GM18508 (cell line): ENCODE measurements at regions not wholly inside any gene's neighbourhood (a gene's known extent, or its start where the extent isn't known, plus 50 kb on each side); places are given as distances from the start of the nearest gene placed in this dataset.

Experiments used
- ATAC-seq: cut with Tn5 transposase; IDR thresholded peaks from one replicate; pipeline ENCODE4 v1.9.1; 2021; ENCODE audit warnings: moderate number of reproducible peaks; ENCODE audit not compliant: insufficient read depth, unreplicated experiment

DNA sequence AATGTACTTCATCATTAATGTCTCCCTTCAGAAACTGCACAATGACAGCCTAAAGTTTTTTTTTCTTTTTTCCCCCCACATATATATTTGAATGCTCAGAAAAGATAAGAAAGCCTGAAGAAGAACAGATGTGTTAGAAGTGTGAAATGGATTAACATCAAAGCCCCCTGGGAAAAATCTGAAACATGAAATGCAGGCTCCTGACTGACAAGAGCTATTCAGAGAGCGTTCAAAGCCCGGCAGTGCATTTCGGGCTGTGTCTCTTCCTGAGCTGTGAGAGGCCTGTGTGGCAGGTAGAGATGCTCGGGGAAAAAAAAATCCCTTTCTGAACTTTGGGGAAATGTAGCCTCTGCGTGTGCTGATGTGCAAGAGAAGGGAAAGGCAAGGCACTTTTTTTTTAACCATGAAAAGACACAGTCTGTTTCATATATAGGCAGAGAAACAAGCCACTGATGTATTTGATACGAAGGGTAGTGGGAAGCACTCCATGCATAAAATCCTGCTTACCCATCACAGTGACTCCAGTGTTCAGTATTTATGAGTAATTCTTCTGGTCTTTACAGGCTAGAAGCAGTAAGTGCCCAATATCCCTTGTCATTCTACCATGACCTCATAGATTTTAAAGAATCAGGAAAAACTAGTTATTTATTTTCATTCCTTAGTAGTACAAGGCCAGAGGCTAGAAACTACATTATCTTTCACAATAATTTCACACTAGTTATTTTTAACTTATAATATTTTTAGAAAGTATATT, 1574.2 kb upstream of the PIK3C3 start:
- no peak for ATAC-seq

DNA sequence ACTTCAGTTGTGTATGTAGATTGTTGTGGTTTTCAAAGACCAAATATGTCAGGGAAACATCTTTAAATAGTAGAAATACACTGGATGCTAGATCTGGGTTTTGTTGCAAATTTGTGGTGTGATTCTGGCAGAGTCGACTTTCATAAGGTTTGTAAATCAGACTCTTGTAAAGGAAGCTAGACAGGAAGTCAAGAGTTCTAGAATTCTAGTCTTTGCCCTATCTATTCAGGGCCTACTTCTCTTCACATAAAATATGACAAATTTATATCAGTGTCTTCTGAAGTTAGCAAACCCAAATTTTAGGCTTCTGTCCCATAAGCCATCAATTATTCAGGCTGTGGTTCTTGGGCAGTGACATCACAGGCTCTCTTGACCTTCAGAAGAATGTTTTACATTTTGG, 1579.2 kb upstream of the PIK3C3 start:
- ATAC-seq, result no peak

DNA sequence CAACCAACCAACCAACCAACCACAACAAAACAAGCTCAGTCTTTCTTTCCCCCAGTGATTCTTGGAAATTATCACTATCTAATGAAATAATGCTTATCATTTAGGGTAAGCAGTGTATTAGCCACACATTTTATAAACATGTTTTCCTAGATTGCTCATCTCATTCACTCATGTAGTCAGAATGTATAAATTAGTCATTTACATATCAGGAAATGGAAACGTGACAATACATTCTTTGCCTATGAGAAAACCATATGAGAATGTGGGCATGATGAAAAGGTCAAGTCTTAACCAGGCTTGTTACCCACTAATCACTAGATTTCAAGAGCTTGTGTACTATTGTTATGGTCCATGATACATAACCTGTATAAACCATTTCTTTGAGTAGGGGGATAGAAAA, 1583.4 kb upstream of the PIK3C3 start:
- ATAC-seq, result no peak

DNA sequence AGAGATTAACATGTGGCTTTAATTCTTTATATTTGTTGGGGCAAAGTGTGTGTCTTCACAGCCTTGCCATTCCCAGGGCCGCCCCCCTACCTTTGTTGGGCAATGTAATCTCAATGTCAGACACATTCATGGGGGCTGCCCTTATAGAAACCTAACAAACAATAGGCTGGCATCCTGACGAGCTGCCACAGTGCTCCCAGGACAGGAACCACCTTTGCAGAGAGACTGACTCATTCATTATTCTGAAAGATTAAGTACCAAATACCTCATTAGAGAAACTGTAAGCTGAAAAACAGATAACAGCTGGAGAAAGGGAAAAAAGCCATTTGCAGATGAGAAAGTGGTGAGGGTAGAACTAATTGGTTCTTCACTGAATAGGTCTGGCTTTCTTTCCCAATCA, 1587.5 kb upstream of the PIK3C3 start:
- no peak for ATAC-seq

DNA sequence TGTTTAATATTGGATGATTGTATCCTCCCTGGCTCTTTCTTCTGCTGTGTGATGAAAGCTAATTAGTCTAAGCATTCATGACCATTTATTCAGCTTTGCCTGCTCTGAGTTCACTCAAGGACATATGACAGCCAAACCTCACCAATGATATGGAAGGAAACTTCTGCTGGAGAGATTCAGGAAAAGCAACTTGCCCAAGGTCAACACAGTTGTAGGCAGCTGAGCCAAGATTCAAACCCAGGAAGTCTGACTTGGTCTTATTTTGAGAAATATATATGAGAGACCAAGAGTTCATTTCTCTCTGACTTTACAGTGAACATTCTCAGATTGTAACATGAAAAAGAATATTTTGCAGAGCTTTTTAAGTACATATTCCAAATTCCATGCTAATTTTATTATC, 1588.5 kb upstream of the PIK3C3 start:
- ATAC-seq, result no peak

DNA sequence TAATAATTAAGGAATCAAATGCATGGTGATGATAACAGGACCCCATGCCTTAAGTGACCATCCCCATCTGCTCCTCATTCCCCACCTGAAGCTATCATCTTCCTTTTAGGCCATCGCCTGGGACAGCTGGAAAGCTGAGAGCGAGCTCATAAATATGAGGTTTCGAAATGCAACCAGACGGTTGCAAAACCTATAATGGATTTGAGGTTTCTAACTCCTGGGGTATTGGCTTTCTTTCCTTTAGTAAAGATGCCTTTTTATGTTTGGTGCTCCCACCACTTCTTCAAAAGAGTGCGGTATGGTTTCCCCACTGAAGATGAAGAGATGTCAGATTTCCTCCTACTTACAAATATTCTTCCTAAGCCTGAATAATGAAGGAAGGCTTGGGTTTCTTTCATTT, 1589.5 kb upstream of the PIK3C3 start:
- no peak for ATAC-seq

DNA sequence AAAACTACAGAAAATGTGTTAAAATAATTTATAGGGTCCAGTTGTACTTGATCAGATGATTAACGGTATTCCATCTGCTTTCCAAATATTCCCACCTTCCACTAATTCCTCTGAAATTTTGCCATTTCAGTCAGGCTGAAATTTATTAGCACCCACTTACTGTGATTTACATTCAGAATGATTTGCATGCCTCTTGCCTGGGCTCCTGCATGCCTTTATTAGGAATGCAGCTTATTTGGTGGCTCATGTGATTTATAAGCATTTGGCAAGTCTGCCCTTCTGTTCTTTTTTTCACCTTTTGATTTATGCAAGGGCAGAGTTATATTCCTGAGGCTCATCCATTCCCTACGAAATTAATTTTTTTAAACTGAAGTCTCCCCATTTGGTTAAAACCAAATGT, 1594.5 kb upstream of the PIK3C3 start:
- ATAC-seq, result no peak

DNA sequence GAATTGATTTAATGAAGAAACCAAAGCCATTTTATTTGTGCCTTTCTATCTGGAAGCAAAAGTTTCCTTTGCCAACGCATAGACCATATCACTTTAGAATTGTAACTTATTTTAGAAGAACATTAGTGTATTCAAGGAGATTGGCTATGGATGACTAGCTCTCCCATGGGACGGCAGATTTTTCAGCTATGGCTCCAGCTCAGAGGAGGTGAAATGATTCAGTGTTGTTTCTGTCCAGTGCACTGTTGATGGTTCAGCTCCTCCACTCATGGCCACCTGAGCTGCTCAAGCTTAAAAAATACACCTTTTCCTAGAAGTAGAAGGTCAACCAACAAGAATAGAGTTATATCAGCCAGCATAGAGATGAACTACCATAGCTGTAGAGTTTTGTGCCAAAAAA, 1597.5 kb upstream of the PIK3C3 start:
- ATAC-seq, result no peak

DNA sequence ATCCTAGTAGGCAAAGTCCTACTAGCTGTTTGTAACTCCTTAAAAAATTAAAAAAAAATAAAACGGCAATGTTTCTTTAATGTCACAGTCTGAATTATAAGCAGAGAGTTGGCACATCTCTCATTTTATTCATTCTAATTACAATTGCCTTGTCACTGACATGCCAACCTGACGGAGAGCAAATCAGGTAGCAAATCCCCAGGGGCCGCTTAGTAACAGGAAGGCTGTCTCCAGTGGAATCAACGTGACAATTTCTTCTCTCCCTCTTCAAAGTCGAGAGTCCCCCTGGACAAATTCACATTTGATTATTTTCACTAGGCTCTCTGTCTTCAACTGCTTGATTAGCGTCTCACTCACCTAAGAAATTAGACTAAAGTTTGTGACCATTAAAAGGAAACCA, 1598.9 kb upstream of the PIK3C3 start:
- no peak for ATAC-seq

DNA sequence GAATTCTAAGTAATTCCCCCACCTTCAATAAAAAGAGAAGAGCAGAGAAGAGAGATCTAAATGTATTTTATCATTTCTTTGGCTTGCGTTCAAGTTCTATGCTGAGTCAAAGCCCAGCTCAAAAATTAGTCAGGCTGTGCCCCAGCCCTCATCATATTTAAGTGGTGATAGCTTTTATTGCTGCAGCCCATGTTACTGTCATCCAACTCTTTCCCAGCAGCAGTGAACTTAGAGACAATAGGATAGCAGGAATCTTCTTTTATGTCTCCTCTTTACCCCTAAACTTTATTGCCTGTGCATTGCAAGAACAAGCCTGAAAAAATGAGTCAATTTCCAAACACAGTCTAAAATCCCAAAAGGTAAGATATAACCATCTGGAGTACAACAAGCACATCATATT, 1599.3 kb upstream of the PIK3C3 start:
- no peak for ATAC-seq

DNA sequence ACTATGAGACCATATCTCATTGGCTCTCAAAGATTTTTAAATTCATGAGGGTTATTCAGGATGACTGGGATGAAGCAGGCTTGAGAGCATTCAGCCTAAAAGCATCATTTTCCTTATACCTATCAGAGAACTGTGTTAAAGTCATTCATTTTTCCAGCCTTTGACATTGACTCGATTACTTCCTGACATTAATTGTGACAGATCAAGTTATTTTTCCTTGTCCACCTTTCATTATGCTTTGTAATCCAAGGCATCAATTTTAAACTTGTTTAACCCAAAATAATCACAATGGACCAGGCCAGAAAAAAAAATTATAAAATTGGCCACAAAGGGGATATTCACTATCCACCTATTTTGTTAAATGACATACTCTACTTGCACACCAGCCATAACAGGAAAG, 1606.8 kb upstream of the PIK3C3 start:
- no peak for ATAC-seq

DNA sequence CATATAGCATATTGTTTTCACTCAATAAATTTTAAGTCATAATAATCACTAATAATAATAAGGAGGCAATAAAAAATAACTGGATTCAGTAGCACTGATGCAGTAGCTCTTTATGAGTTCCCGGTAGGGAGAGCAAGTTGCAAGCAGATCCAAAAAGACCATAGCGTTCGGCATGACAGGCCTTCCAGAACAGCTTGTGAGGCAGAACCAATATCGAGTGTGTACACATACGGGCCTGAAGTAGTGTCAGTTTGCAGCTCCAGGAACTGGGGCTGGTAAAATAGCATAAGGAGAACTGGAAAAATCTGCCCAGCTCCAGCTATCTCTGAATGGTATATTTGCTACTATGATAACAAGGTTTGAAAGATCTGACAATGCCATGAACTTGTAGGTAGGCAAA, 1607.8 kb upstream of the PIK3C3 start:
- no peak for ATAC-seq

DNA sequence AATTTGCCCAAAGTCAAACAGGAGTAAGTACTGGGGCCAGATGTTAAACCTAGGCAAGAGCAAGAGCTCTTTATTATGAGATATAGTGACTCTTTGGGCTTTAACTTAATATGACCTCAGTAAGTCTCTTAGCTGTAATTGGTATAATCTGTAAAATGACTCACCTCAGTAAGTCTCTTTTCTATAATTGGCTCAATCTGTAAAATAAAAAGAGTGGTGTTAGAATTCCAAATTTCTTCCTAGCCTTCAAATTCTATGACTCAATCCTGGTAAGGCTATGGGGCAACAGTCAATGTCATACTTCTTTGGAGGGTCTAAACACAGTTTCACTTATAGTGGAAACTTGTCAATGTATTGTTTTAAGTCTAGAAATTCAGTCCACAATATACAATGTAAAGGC, 1608.9 kb upstream of the PIK3C3 start:
- ATAC-seq, result no peak

DNA sequence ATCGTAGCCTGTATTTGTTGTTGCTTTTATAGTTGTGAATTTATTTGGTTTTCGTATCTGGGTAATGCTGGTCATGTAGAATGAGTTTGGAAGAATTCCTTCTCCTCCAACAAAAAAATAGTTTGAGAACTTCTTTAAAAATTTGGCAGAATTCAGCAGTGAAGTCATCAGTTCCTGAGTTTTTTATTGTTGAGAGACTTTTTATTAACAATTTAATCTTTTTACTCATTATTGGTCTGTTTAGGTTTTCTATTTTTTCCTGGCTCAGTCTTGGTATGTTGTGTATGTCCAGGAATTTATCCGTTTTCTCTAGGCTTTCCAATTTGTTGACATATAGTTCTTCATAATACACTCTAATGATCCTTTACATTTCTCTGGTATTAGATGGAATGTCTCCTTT, 1613.3 kb upstream of the PIK3C3 start:
- ATAC-seq, result no peak

DNA sequence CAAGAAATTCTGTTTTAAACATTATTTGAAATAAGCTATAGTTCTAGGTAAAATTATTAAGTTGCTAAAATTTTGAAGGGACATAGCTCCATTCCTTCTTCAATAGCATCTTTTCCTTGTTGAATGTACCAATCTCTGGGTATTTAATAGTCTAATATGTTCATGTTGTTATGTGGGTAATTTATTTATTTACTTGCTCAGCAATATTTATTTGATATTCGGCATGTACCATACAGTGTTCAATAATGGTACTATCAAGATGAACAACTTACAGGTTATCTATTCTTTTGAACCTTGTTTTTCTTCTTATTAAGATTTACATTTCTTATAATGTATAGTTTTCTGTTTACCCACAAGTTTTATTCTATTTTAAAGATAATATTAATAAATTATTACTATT, 1616.8 kb upstream of the PIK3C3 start:
- no peak for ATAC-seq

DNA sequence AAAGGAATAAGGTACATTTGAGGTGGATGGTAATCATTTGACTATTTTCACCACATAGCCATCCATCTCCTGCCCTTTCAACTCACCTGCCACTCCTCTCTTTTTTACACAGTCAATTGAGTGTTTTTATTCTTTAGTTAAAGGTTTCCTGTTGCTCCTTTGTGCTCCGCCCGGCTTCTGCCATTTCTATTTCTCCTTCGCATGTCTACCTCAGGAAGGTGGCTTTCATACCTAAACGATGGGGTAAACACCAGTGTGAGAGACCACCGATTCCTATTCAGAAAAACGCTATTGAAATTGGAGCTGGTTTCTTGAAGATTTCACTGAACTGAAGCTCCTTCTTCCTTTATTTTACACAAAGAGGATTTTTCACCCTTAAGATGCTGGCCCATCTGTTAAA, 1628.0 kb upstream of the PIK3C3 start:
- no peak for ATAC-seq

DNA sequence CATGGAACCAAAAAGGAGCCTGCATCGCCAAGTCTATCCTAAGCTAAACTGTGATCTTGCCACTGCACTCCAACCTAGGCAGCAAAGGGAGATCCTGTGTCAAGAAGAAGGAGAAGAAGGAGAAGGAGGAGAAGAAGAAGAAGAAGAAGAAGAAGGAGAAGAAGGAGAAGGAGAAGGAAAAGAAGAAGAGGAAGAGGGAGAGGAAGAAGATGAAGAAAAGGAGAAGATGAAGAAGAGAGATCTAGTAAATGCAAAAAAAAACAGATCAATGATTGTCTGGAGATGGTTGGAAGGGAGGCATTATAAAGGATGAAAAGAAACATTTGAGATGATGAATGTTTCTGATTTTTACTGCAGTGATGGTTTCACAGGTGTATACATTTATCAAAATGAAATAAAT, 1629.0 kb upstream of the PIK3C3 start:
- no peak for ATAC-seq

DNA sequence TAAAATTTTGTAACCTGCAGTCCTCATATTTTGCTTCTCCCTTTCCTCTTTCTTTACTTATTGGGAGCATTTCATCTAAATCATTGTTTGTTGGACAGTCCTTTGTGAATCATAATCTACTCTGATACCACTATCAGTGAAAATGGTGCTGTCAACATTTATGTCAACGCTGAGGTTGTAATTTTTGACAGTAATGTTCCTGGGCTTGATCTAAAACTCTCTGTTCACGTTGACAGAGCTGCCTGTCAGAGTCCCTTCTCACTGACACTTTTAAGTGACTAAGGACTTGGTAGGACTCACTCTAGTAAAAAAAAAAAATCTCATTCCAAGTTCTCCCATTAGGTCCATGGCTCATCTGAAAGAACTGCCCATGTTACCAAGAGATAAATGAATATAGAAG, 1640.8 kb upstream of the PIK3C3 start:
- ATAC-seq, result no peak

DNA sequence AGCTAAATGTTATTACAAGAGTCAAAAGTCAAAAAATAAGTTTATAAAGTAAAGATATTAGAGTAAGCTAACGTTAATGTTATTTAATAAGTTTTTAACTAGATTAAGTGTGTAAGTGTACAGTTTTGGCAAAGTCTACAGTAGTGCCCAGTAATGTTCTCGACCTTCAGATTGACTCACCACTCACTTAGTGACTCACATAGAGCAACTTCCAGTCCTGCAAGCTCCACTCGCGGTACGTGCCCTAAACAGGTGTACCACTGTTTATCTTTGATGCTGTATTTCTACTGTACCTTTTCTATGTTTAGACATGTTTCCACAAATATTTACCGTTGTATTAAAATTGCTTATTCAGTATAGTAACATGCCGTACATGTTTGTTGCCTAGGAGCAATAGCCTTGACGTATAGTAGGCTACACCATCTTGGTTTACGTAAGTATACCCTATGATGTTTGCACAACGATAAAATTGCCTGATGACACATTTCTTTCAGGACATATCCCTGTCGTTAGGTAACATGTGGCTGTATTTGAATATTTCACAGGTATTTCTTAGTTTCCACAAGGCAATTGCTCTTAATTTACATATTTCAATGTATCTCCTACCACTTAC, 1641.9 kb upstream of the PIK3C3 start:
- no peak for ATAC-seq

DNA sequence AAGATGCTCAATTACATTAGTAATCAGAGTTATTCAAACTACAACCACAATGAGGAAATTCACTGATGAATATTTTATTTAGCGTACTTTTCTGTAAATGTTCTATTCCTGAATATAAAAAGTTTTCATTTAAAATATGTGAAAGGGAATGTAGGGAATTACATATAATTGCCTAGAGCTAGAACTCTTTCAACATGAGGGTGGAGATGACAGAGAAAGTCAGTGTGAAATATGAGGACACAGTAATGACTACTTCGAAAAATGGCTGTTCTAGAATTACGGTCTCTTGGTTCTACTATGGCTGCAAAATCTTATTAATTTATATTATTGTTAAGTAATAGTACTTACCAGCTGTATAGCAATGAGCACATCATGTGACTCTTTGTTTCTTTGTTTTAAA, 1647.4 kb upstream of the PIK3C3 start:
- no peak for ATAC-seq

DNA sequence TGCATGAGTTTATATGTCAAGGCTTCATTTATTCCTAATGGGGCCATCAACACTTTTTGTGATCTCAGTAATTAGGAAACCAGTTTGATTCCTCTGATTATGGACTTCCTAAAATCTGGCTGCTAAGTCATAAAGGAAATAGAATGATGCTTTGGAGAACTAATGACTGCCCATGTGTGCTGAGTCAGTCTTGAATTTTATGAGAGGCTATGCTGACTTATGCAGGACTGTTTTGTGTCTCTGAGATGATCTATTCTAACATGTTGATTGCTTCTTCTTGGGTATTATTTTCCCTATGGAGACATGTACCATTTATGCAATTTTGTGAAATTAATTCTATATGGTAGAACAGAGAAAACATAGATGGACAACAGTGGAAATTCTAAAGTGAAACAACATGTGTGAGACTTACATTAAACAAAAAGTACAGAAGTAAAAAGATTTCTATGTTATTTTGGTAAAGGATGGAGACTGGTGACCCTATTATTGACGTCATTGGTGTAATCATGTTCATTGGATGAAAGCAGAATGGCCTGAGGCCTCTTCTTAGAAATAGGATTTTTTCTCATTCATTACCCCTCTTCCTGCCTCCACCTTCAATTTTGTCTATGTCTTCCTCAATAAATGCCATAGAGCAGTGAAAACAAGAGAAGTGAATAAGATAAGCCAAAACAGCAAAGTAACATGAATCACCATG, 1658.2 kb upstream of the PIK3C3 start:
- ATAC-seq, result no peak
